ENCODE measurements at regions not wholly inside any gene's neighbourhood (a gene's known extent, or its start where the extent isn't known, plus 50 kb on each side); places are given as distances from the start of the nearest gene placed in this dataset.
"Not testable (repeated sequence)": the region's sequence is repeated elsewhere in the genome, so short reads cannot be mapped to it uniquely, and the experiment has no call there.

- no peak for DNase-seq
These were observed 123.7 kb upstream of the ATP2B2 start for GRCh38 chr3:10628891-10629670.

GRCh38 chr3:10629671-10630040 is 124.3 kb upstream of the ATP2B2 start:
- DNase-seq: no peak

- no peak for DNase-seq
These were observed 125.8 kb upstream of the ATP2B2 start for GRCh38 chr3:10631224-10631623.

GRCh38 chr3:10632125-10632524 is 126.7 kb upstream of the ATP2B2 start:
- DNase-seq: no peak

GRCh38 chr3:10632741-10633140 is 127.4 kb upstream of the ATP2B2 start:
- no peak for DNase-seq

GRCh38 chr3:10635446-10636076 is 130.2 kb upstream of the ATP2B2 start:
- no peak for DNase-seq

GRCh38 chr3:10637342-10637741 is 132.0 kb upstream of the ATP2B2 start:
- DNase-seq: no peak

- no peak for DNase-seq
These were observed 133.1 kb upstream of the ATP2B2 start for GRCh38 chr3:10638466-10638865.

GRCh38 chr3:10641760-10642159 is 136.4 kb upstream of the ATP2B2 start:
- no peak for DNase-seq

GRCh38 chr3:10644189-10644588 is 138.8 kb upstream of the ATP2B2 start:
- no peak for DNase-seq

GRCh38 chr3:10645800-10646199 is 140.4 kb upstream of the ATP2B2 start:
- DNase-seq: no peak

- DNase-seq: no peak
These were observed 141.3 kb upstream of the ATP2B2 start for GRCh38 chr3:10646531-10647335.

GRCh38 chr3:10647376-10647775 is 142.0 kb upstream of the ATP2B2 start:
- no peak for DNase-seq

GRCh38 chr3:10648181-10648580 is 142.8 kb upstream of the ATP2B2 start:
- no peak for DNase-seq

- not testable (repeated sequence) for DNase-seq
These were observed 144.1 kb upstream of the ATP2B2 start for GRCh38 chr3:10649463-10649862.

- DNase-seq: no peak
These were observed 146.1 kb upstream of the ATP2B2 start for GRCh38 chr3:10651506-10651905.

GRCh38 chr3:10653241-10653640 is 147.9 kb upstream of the ATP2B2 start:
- DNase-seq: no peak

GRCh38 chr3:10653866-10654611 is 148.7 kb upstream of the ATP2B2 start:
- no peak for DNase-seq

- DNase-seq: no peak
These were observed 149.7 kb upstream of the ATP2B2 start for GRCh38 chr3:10655105-10655504.

GRCh38 chr3:10657339-10657738 is 152.0 kb upstream of the ATP2B2 start:
- DNase-seq: not testable (repeated sequence)

GRCh38 chr3:10665592-10665991 is 150.4 kb upstream of the SLC6A11 start:
- no peak for DNase-seq

- DNase-seq: no peak
These were observed 149.4 kb upstream of the SLC6A11 start for GRCh38 chr3:10666621-10667020.

- DNase-seq: no peak
These were observed 148.8 kb upstream of the SLC6A11 start for GRCh38 chr3:10667269-10667668.

Measured in stimulated activated CD4-positive, alpha-beta T cell treated with anti-CD3 and anti-CD28 coated beads, Interleukin-12 subunit alpha, Interleukin-12 subunit beta, amount 100 ng/mL, for 4 hours (primary cell).